GM23248 (cell line): ENCODE measurements at regions not wholly inside any gene's neighbourhood (a gene's known extent, or its start where the extent isn't known, plus 50 kb on each side); places are given as distances from the start of the nearest gene placed in this dataset.

ENCODE experiments used
- EZH2 ChIP-seq: fragments of 200-600 bp; sonication (generic); IDR thresholded peaks from 2 replicates; pipeline ENCODE4 v1.6.1; 2018; ENCODE audit warnings: antibody characterized with exemption, mild to moderate bottlenecking; ENCODE audit not compliant: insufficient read depth, poor library complexity, severe bottlenecking
- EZH2phosphoT487 ChIP-seq: fragments of 200-600 bp; sonication (generic); IDR thresholded peaks from 2 replicates; pipeline ENCODE4 v1.6.1; 2018; ENCODE audit warnings: antibody characterized with exemption, moderate library complexity, mild to moderate bottlenecking, low read depth; ENCODE audit not compliant: insufficient read depth

DNA sequence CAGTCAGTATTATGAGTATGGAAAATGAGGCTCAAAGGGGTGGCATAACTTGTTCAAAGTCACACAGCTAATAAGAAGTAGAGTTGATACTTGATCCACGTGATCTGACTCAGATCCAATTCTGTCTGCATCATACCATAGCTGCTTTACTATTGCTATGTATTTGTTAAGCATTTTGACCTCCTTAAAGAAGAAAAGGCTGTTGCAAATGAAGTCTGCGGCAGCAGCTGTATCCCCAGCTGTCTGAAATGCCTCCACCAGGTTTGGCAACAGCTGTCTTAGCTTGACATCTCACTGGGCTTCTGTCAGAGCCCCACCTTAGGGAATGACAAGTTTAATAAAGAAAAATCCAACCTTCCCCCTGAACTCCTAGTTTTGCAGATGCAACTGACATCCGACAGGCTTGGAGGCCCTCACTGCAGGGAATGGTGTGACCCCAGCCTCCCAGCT lies 75.6 kb upstream of the SLC44A1 start:
- TF ChIP-seq EZH2phosphoT487 (no peak), EZH2 (no peak)
